Activated T-cell treated with anti-CD3 and anti-CD28 coated beads for 48 hours (primary cell): ENCODE measurements at regions not wholly inside any gene's neighbourhood (a gene's known extent, or its start where the extent isn't known, plus 50 kb on each side); places are given as distances from the start of the nearest gene placed in this dataset.
"Not testable (repeated sequence)": the region's sequence is repeated elsewhere in the genome, so short reads cannot be mapped to it uniquely, and the experiment has no call there.

Experiments used
- DNase-seq: peaks from one replicate; pipeline ENCODE4 v3.0.0-alpha.2; 2020; ENCODE audit warnings: low read depth

DNA sequence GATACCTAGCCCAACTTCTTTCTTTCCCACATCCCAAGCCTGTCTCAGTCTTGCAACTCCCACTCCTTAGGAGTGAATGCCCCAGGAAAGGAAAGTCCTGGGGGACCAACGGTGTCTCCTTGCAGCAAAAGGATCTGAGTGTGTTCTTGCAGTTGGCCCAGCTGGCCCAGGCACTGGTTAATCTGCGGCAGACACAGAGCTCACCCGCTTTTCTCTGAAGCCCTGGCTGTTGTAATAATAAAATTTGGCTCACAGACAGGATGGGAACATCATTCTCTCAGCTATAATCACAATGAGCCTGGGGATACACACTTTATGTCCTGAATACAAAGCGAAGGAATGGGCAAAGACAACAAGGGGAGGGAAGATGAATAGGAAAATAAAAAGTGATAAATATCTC is 185.6 kb upstream of the ADRA1D start:
- no peak for DNase-seq

DNA sequence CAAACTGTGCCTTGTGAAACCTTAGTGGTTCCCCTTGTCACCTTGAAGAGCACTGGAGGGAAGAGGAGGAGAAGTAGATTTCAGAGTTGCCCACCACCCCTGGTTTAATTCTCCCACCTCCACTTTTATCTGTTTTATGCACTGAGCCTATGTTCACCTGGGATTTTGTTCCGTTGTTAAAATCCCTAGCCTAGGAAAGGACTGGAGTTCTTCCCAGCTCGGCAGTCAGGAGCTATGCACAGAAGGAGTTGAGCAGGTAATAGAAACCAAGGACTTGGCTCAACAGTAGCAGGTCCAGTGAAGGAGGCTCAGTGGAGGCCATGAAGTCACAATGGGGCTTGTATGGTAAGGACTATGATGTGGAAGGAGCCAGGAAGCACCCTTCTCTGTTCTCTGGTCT is 182.4 kb upstream of the ADRA1D start:
- DNase-seq, result no peak

DNA sequence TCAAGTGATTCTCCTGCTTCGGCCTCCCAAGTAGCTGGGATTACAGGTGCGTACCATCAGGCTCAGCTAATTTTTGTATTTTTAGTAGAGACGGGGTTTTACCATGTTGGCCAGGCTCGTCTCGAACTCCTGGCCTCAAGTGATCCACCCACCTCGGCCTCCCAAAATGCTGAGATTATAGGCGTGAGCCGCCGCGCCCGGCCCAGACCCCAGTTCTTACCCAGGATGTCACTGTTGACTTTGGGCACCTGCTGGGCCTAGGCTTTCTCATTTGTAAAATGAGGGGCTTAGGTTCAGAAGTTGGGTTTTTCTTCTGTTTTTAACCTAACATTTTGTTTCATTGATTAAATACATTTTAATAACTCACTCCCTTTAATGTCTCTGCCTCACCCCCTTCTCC is 181.7 kb upstream of the ADRA1D start:
- DNase-seq, result not testable (repeated sequence)

DNA sequence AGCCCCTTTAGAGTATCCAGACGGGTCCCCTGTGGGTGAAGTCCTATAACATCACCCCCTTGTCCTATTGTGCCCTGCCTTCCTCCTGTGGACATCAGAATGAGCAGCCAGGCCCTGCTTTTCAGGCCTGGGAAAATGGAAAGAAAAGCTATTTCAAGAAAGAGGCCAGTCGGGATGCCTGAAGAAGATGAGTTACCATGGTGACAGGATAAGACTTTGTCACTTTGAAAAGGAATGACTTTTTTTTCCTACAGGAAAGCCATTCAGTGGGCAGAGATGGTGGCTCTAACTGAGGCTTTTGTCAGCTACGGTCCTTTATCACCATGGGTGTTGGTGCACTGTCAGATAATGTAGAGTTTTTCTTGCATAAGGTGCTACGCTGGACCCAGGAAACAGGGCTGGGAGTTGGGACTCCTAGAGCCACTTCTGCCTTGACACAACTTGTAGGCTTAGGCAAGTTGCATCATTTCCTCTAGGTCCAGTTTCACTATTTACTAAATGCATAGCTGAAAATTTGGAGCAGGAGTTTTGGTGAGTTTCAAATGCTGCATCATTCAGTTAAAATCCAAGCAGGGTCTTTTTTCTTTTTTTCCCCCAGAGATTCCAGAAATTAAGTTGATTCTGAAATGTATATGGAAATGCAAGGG is 179.0 kb upstream of the ADRA1D start:
- DNase-seq, result no peak

DNA sequence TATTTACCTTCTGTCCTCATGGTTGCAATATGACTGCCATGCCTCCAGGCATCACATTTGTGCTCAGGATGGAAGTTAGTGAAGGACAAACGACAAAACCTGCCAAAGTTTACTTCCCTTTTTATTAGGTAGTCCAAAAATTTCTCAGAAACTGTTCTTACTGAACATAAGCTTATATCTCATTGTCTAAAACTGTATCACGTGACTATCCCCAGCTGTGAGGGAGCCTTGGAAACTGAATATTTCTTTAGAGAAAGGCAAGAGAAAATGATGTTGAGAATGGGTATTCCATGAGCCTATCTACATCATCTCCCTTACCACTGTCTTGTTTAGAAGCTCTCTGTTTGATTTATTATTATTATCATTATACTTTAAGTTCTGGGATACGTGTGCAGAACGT is 169.1 kb upstream of the ADRA1D start:
- DNase-seq, result no peak

DNA sequence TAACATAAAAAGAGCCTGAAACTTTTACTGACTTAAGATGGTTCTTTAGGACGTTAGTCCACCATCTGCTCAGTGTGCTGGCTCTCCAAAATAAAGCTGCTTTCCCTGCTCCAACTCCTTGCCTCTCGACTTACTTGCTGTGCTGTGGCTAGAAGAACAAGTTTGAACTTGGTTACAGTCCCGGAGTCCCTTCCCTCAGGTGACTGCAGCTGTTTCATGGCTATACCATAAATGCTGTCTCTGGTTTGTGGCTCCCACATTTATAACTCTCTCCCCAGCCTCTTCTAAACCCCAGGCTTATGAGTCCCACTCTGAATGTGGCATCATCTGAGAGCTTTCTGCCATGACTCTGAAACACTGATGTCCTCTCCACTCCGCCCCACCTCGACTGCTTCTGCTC is 166.2 kb upstream of the ADRA1D start:
- DNase-seq, result no peak

DNA sequence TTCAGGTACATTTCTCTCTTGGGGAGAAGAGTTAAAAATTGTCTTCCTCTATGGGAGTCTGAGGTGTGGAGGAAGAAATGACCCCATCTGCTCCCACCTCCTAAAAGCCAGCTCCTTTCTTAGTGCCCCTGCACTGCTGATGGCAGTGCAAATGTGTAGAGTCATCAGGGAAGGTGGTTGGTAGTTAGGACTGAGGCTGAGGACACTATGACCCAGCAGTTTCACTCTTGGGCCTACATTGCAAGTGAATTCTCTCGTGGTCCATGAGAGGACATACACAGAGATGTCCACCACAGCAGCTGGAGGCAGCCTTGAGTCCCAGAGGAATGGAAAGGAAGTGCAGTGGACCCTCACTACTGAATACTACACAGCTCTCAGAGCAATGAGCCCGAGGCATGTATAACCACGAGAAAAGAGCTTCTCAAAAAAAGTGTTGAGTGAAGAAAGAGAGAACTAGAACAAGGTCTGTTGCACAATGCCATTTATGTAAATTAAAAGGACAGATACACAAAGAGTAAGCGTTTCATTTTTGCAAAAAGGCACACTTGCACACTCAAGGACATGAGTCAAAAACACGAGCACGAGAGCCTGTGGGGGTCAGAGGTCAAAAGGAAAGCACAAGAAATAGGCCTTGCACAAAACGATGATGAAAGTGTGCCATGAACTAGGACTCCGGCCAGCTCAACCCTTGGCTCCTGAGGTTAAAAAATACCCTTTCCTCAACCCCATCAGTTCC is 164.4 kb upstream of the ADRA1D start:
- DNase-seq, result no peak

DNA sequence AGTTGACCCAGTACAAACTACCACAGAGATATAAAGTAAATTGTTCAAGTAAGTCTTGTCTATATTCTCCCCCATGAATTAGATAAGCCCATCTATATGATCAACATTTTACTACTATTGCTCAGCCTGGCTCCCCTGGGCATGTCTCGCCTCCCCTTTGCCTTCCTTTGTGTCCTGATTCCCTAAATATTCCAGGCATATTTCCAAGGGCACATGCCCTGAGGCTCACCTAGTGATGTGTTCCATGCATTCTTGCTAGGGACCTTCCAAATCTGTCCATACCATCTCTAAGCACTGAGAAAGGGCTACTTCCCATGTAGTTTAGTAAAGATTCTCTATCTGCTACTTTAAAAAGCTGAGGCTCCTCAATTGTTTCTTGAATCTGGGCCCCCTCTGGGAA is 163.1 kb upstream of the ADRA1D start:
- DNase-seq, result no peak

DNA sequence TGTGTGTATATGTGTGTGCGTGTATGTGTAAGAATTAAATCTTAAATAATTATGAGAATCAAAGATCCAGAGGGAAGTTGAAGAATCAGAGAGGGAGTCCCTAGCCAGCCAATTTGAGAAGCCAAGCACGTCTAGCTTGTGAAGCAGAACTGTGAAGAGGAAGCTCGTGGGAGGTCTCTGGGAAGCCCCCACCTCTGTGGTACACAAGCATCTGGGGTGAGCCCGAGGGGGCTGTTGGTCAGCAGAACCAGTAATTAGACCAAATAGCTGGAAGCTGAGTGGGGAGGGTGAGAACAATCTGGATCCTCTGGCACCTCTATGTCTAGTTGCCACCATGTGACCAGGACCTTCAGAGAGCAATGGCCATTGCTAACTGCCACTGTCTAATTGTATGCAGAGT is 162.7 kb upstream of the ADRA1D start:
- DNase-seq, result no peak

DNA sequence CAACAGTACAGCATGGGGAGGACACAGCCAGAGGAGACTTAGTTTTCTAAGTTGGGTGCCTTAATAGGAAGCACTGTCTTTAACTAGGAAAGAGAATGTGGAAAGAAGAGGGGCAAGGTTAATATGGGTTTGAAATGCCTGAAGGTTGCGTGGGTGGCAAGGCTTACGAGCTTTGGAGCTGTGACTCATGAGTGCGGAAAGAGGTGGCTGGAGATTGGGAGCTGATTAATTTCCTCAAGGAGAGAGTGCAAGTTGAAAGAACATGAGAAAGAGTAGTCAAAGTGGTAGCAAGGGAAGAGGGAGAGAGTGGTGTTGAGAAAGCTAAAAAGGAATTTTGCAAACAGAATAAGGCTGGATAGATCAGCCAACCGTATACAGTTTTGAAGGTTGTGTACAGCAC is 157.5 kb upstream of the ADRA1D start:
- no peak for DNase-seq

DNA sequence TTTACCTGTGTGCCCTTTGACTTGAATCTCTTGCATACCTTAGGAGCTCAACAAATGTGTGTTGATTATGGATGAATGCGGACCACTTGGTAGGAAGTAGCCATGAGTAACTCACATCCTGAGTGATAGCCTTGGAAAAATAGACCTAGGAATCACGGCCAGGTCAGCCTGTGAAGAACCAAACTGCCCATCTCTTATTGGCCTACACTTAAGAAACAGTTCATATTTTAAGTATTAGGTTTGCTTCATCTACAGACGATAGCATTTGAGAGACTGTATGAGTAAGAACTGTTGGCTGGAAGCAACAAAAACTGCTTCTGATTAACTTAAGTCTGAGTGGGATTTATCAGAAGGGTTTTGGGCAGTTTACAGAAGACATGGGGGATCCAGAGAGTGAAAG is 152.5 kb upstream of the ADRA1D start:
- no peak for DNase-seq

DNA sequence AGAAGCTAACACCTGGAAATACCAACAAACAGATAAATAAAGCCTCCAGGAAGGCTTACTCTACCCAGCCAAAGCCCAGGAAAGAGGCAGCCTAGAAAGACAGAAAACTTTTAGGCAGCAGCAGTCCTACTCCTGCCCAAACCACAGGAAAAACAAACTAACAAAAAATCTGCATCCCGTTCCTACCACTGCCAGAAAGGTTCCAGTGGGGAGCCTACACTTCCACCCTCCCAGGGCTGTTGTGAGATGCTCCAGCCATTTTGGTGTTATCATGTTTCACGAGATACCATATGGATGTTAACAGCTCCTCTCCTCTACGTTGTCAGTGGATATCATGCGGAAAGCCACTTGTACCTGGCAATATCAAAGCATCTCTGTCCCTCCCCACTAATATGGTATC is 135.9 kb upstream of the ADRA1D start:
- no peak for DNase-seq

DNA sequence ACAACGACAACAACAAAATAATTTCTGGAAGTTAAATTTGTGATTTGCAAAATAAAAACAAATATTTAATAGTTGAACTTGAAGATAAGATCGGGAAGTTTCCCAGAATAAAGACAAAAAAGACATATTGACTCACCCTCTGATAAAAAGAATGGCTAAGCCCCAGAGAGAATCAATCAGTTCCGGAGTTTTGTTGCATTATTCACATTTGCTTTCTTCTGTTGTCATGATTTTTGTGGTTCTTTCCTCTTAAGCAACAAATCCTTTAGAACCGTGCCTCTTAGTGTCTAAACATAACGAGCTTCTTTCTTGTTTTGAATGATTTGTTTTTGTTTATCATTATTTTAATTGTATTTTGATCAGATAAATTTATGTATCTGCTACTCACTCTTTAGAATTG is 134.9 kb upstream of the ADRA1D start:
- no peak for DNase-seq

DNA sequence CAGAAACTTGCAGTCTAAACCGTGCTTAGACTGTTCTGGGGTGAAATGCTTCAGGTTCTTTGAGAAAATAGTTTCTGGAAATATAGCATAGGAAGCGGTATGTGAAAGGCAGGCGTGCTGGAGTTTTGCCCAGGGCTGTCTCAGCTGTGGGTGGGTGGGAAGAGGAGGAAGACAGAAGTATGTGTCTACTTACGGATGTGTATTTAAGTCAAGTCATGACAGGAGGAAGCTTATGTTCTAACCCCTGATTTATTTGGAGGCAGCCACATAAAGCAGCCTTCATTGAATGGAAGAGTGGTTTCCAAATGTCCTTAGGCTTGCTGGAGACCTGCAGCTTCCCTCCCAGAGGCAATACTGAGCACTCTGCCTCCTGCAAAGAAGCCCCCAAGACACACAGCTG is 126.8 kb upstream of the ADRA1D start:
- DNase-seq, result no peak

DNA sequence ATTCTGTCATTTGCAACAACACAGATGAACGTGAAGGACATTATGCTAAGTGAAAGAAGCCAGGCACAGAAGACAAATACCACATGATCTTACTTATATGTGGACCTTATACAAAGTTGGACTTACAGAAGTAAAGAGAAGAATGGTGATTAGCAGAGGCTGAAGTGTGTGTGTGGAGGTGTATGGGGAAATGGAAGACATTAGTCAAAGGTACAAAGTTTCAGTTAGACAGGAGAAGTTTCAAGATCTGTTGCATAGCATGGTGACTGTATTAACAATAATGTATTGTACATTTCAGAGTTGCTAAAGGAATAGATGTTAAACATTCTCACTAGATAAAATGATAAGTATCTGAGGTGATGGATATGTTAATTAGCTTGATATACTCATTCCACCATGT is 124.4 kb upstream of the ADRA1D start:
- no peak for DNase-seq

DNA sequence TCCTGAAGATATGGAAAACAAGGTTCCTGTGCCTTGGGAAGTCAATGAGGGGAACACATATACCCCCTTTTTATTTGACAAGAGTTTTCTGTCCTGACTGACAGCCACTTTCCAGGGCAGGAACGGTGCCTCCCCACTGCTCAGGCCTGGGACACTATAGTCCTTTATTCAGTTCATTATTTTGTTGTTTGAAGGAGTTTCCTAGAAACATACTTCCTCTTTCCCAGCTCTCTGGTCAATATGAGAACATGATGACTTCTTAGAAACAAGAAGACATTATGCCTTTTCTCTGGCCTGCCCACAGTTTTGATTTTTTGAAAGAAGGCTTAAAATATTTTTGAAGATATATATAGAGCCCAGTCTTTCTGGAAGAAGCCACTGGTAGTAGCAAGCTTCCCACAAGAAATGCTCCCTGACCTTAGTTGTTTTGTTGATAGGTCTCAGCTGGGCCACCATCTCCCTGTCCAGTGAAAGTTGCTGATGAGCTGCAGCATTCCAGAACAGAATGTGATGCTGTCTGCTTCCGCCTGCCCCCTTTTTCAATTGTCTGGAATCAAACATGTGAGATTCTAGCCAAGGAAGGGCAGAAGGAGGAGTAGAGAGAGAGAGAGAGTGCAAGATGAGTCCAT is 122.7 kb upstream of the ADRA1D start:
- DNase-seq, result no peak

DNA sequence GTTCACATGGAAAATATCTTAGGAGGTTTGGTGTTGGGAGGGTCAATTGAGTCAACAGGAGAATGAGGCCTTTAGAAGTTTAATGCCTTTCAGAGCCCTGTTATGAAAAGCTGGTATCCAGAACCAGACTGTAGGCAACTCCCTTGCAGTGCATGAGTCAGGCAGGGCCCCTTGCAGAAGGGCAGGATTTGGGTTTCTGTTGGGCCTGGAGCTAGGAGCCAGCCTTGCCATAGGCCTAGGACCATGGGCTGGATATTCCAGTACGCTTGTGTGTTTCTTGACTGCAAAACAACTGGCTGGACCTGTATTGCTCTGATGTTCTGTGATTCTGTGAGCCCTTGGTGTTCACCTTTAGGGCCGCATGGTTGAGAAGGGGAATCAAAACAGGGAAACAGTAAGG is 121.8 kb upstream of the ADRA1D start:
- no peak for DNase-seq

DNA sequence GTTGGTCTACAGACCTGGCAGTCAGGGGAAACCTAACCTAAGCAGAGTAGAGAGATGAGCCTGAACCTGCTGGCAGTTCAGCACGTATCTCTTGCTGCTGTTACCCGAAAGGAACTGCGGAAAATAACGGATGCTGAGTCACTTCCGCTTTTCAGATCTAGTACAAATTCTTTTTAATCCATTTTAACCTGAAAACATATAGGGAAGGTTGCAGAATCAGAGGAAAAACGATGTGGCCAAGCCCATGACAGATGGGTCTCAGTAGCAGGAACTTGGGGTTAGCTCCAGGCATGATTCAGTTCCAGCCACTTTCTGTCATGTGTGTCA is 120.7 kb upstream of the ADRA1D start:
- peak; percentile 19 for DNase-seq

DNA sequence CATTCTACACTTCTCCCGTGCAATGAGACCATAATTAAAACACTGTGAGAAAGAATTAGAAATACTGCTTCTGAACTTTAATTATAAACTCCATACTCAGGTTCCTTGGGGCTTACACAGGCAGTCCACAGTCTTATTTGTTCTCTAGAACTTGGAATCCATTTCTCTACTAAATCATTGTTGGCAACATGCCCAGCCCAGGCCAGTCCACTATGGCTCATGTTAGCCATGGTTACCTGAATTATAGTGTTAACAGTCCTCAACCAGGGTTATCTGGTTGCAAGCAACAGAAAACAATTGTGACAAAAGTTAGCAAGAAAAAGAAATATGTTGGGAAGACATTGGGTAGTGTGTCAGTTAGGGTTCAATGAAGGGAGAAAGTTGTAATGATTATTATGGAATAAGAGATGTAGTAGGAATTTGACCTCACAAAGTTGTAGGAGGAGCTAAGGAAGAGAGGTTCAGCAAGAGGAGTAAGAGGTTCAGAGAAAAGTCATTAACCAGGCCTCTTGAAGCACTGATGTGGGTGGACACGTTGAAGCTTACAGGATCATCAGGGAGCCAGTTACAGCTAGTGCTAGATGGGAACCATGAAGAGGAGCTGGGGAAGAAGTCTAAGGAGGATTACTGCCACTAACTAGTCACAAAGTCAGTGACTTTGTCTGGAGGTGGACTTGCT is 120.2 kb upstream of the ADRA1D start:
- no peak for DNase-seq

DNA sequence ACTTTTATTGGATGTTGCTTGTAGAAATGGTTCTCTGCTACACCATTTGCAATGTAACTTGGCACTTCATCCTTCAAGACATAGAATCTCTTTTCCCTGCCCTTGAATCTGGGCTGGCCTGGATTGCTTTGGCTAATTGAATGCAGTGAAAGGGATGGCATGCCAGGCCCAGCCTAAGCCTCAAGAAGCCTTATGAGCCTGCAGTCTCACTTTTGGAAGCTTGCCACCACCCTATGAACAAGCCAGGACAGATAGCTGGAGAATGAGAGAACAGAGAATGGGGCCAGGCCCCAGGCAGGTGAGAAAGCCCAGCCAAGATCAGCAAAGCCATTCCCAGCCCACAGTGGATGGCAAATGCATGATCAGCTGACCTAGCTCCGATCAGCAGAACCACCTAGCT is 117.0 kb upstream of the ADRA1D start:
- DNase-seq, result no peak

DNA sequence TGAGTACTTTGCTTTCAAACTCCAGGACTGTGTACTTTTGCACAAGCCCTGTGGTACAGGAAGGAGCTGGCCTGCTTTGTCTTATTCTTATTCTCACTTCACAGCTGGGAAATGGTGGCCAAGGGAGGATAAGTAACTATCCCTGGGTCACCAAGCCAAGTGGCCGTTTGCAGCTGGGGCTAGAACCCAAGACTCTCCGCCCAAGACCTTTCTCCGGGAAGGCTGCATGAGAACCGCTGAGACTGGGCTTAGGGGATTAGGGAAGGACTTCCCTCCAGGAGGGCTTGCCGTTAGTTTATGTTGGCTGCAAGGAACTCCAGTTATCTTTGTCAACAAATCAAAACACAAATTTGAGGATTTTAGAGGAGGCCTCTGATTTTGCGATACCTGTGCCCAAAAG is 109.5 kb upstream of the ADRA1D start:
- no peak for DNase-seq

DNA sequence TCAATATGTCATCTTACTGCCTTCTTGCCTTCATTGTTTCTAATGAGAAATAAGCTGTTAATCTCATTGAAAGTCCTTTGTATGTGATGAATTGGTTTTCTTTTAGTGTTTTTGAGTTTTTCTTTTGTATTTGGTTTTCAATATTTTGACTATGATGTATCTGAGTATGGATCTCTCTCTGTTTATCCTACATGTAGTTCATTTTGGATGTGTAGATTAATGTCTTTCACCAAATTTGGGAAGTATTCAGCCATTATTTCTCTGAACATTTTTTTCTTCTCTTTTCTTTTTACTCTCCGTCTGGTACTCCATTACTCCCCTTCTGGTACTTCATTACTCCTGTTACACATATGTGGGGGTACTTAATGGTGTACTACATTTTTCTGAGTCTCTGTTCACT is 103.3 kb upstream of the ADRA1D start:
- DNase-seq, result no peak

DNA sequence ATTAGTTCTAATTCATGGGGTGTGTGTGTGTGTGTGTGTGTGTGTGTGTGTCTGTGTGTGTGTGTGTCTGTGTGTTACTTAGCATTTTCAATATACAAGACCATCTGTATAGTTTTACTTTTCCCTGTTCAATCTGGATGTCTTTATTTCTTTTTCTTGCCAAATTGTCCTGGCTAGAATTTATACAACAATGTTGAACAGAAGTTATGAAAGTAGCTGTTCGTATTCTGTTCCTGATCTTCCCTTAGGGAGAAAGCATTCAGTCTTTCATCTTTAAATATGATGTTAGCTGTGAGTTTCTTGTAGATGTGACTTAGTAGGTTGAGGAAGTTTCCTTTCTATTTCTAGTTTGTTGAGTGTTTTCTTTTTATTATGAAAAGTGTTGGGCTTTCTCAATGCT is 101.0 kb upstream of the ADRA1D start:
- no peak for DNase-seq
